K562 (cell line): ENCODE measurements at regions not wholly inside any gene's neighbourhood (a gene's known extent, or its start where the extent isn't known, plus 50 kb on each side); places are given as distances from the start of the nearest gene placed in this dataset.
A peak's percentile ranks its signal among the peaks of the same experiment; 100 is the strongest.

Source experiments
- ATAC-seq: fragments of 200-7000 bp; cut with Tn5 transposase; 3 replicates; pipeline ENCODE4 v1.9.1; 2020; ENCODE audit warnings: moderate library complexity
- BruUV-seq: library from RNA; stranded (reverse); fragments of 400-500 nt; replicated peaks from 2 replicates; lab custom pipeline; 2021; lab: Mats Ljungman, UMichigan
- CTCF ChIA-PET: fragments of 300-600 bp; formaldehyde crosslinking; extraction: SDS; loops from one replicate; lab custom pipeline; 2021; ENCODE audit warnings: low intra/inter-chr PET ratio; lab: Yijun Ruan, JAX
- POLR2A ChIA-PET: fragments of 300-600, 350-650 bp; sonication (Branson Sonifier 250); formaldehyde crosslinking; extraction: SDS; loops from one replicate; lab custom pipeline; 2021; ENCODE audit warnings: antibody characterized with exemption, inconsistent platforms; lab: Yijun Ruan, JAX
- DNase-seq, 4 experiments: peaks; one replicate each; pipeline versions ENCODE4 v3.0.0 to v3.0.0-alpha.2; 2011 to 2018; ENCODE audit warnings: low spot score in 3 of 4, mixed read lengths in 3 of 4; ENCODE audit errors: extremely low read depth in 1 of 4
- FAIRE-seq: peaks from 2 replicates; lab custom pipeline; 2011; peaks lifted over from hg19 to GRCh38; lab: Jason Lieb, UNC
- H2AFZ ChIP-seq: 2 replicates; pipeline ENCODE4 v1.6.0; 2011; ENCODE audit warnings: low read depth, low read length, control low read depth, inconsistent platforms
- H3K27ac ChIP-seq: fragments of 200-600 bp; 3 replicates; pipeline ENCODE4 v1.8.0; 2011; ENCODE audit warnings: low read depth, mild to moderate bottlenecking, control low read depth, inconsistent platforms, low read length, moderate library complexity, mixed read lengths; ENCODE audit errors: extremely low read depth
- H3K27me3 ChIP-seq, 2 experiments: fragments of 300-600 bp in 1 of 2; 2 replicates in 1 of 2; 3 replicates in 1 of 2; pipeline versions ENCODE4 v1.6.0 to v1.8.0; 2011; ENCODE audit warnings: inconsistent platforms in 2 of 2, low read length in 2 of 2, mild to moderate bottlenecking in 1 of 2, mixed read lengths in 1 of 2, moderate library complexity in 1 of 2; ENCODE audit not compliant: control insufficient read depth in 2 of 2, insufficient read depth in 2 of 2
- H3K36me3 ChIP-seq: fragments of 300-600 bp; 3 replicates; pipeline ENCODE4 v1.8.0; 2011; ENCODE audit warnings: mild to moderate bottlenecking, low read length, inconsistent platforms; ENCODE audit not compliant: control insufficient read depth, insufficient read depth
- H3K4me1 ChIP-seq, 2 experiments: fragments of 200-600 bp in 1 of 2; replicated peaks in 1 of 2; 2 replicates in 1 of 2; 3 replicates in 1 of 2; pipeline versions ENCODE4 v1.5.1 to v1.8.0; 2011; ENCODE audit warnings: inconsistent platforms in 2 of 2, low read length in 2 of 2, mild to moderate bottlenecking in 1 of 2, mixed read lengths in 1 of 2, moderate library complexity in 1 of 2; ENCODE audit not compliant: control insufficient read depth in 2 of 2, insufficient read depth in 2 of 2
- H3K4me2 ChIP-seq: 2 replicates; pipeline ENCODE4 v1.6.1; 2011; ENCODE audit warnings: low read length, control low read depth, inconsistent platforms, mixed read lengths; ENCODE audit not compliant: insufficient read depth
- H3K4me3 ChIP-seq: fragments of 200-600 bp; sonication (generic), shearing (Covaris generic); 2 replicates; pipeline ENCODE4 v1.5.1; 2016; ENCODE audit warnings: control low read depth, inconsistent platforms
- H3K79me2 ChIP-seq: fragments of 200-600 bp; 3 replicates; pipeline ENCODE4 v1.8.0; 2011; ENCODE audit warnings: low read length, inconsistent platforms; ENCODE audit not compliant: control insufficient read depth, insufficient read depth
- H3K9ac ChIP-seq, 2 experiments: 2 replicates each; pipeline versions ENCODE4 v1.6.0 to v1.6.1; 2011; ENCODE audit warnings: low read depth in 2 of 2, low read length in 2 of 2, control low read depth in 1 of 2, inconsistent platforms in 1 of 2, mild to moderate bottlenecking in 1 of 2, mixed read lengths in 1 of 2; ENCODE audit not compliant: insufficient read depth in 1 of 2
- H3K9me1 ChIP-seq: one replicate; pipeline ENCODE4 v1.6.0; 2011; ENCODE audit warnings: inconsistent platforms, mild to moderate bottlenecking, low read length, moderate library complexity; ENCODE audit not compliant: control insufficient read depth, insufficient read depth
- H3K9me3 ChIP-seq: replicated peaks from 2 replicates; pipeline ENCODE4 v1.5.1; 2011; ENCODE audit warnings: low read depth, low read length, inconsistent platforms; ENCODE audit not compliant: control insufficient read depth, insufficient read depth
- H4K20me1 ChIP-seq: replicated peaks from 2 replicates; pipeline ENCODE4 v1.6.1; 2011; ENCODE audit warnings: low read length, inconsistent platforms, mixed read lengths; ENCODE audit not compliant: control insufficient read depth, insufficient read depth
- DEAF1 ChIP-seq: fragments of 450-650 bp; formaldehyde crosslinking; IDR thresholded peaks from 2 replicates; pipeline ENCODE4 v1.4.0; 2020; ENCODE audit warnings: mild to moderate bottlenecking, moderate library complexity
- EGR1 ChIP-seq: fragments of 450-650 bp; conservative IDR thresholded peaks from 2 replicates; pipeline ENCODE4 v1.6.1; 2017; ENCODE audit warnings: mild to moderate bottlenecking
- ELF1 ChIP-seq: fragments of 200-800 bp; sonication (Bioruptor generic); IDR thresholded peaks from 2 replicates; pipeline ENCODE4 v1.6.1; 2016; ENCODE audit warnings: missing genetic modification characterization, missing compliant biosample characterization
- GABPA ChIP-seq: fragments of 200-800 bp; sonication (Bioruptor generic); conservative IDR thresholded peaks from 2 replicates; pipeline ENCODE4 v1.6.1; 2016; ENCODE audit warnings: low read depth, missing genetic modification characterization, missing compliant biosample characterization
- HNRNPK ChIP-seq: fragments of 200-400 bp; formaldehyde crosslinking; IDR thresholded peaks from one replicate; pipeline ENCODE4 v1.6.1; 2018; ENCODE audit warnings: mild to moderate bottlenecking, low read depth, low read length; ENCODE audit not compliant: poor library complexity, severe bottlenecking
- MYNN ChIP-seq, 2 experiments: sonication (generic); formaldehyde crosslinking in 1 of 2; IDR thresholded peaks; 2 replicates each; pipeline versions ENCODE4 v1.5.0 to v1.6.1; 2016 to 2020; ENCODE audit warnings: antibody characterized with exemption in 1 of 2, missing genetic modification reagents in 1 of 2
- NFRKB ChIP-seq: fragments of 450-650 bp; IDR thresholded peaks from 2 replicates; pipeline ENCODE4 v1.6.1; 2016; ENCODE audit warnings: low read depth
- RAD21 ChIP-seq, 2 experiments: fragments of 250-450 bp in 1 of 2; fragments of 450-650 bp in 1 of 2; sonication (Bioruptor Pico) in 1 of 2; formaldehyde crosslinking in 1 of 2; IDR thresholded peaks in 1 of 2; conservative IDR thresholded peaks in 1 of 2; 2 replicates each; pipeline versions ENCODE4 v1.4.0 to v1.8.0; 2020 to 2022; ENCODE audit warnings: mild to moderate bottlenecking in 2 of 2, moderate library complexity in 1 of 2
- REST ChIP-seq, 2 experiments: fragments of 450-650 bp; formaldehyde crosslinking in 1 of 2; IDR thresholded peaks; 2 replicates each; pipeline versions ENCODE4 v1.4.0 to v1.6.1; 2014 to 2020; ENCODE audit warnings: mild to moderate bottlenecking in 2 of 2, borderline replicate concordance in 1 of 2, low read depth in 1 of 2
- SMC3 ChIP-seq: conservative IDR thresholded peaks from 2 replicates; pipeline ENCODE4 v1.6.1; 2011; ENCODE audit warnings: low read depth, low read length, improper control_type of control experiment; ENCODE audit not compliant: insufficient read depth
- SPI1 ChIP-seq: IDR thresholded peaks from 2 replicates; pipeline ENCODE4 v1.6.1; 2011; ENCODE audit warnings: low read depth, low read length, control low read depth, borderline replicate concordance
- WGBS: fragments of 100-300 bp; shearing (Covaris generic); methylation state at CpG from one replicate; pipeline ENCODE4 v1.1.6; 2016; ENCODE audit warnings: low coverage, mixed read lengths; ENCODE audit not compliant: insufficient coverage; ENCODE audit errors: missing lambda C conversion rate; 5-methylcytosine and 5-hydroxymethylcytosine counted together
- in situ Hi-C: fragments of 300-500 bp; cut with MboI; formaldehyde crosslinking; loops from 4 replicates; pipeline ENCODE4 v1.15.0; 2018; ENCODE audit warnings: inconsistent platforms, mixed read lengths
- intact Hi-C: fragments of 100-400 bp; cut with micrococcal nuclease; formaldehyde crosslinking; loops from 2 replicates; pipeline ENCODE4 v1.14.2; 2022

DNA sequence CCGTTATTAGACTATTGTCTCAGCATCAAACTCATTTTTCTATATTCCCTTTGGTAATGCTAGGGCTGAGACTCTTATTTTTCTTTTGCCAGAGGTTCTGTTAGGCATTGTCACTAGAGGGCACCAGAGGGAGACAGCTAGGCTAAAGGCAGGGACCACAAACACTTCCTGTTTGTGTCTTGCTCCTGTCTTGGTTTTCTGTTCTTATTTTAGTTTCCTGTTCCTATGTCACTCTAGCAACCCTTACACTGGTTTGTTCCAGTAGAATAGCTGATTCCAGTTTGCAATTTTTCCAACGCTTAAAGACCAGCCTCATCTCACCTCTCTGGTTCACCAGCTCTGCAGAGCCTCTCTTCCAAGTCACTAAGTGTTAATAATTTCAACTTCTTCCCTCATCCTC, 772.0 kb downstream of the DIAPH3 start:
- in situ Hi-C loops: loop anchor here (25.0 kb wide), 1 partner anchor 946 kb away; no protein-coding TSS in a partner anchor
- WGBS: 0% methylated on average over 2 of the region's 2 CpGs
- TF ChIP-seq SPI1 (peak; percentile 81), GABPA (0 out of 2 replicates have a peak, but pooled peaks have one; percentile 17), MYNN (IDR thresholded peaks at IDR 0.05) (peak; percentile 52; the same call in 1 of the 2 replicates), MYNN (CRISPR knock-in tag; IDR thresholded peaks at IDR 0.05) (no peak), RAD21 (CRISPR knock-in tag; conservative IDR thresholded peaks at IDR 0.05 in 1 of 2, IDR thresholded peaks at IDR 0.05 in 1 of 2) (peak; percentile 68 to 72), NFRKB (no peak), ELF1 (tag) (0 out of 2 replicates have a peak, but pooled peaks have one; percentile 36), REST (IDR thresholded peaks at IDR 0.05; ENCODE audit: borderline replicate concordance) (peak; percentile 61; the same call in 1 of the 2 replicates), REST (CRISPR knock-in tag; IDR thresholded peaks at IDR 0.05; ENCODE audit: low read depth) (no peak), HNRNPK (no peak), SMC3 (peak; percentile 65), DEAF1 (peak; percentile 50; the same call in 1 of the 2 replicates), EGR1 (no peak)

More for the DNA sequence above, 772.0 kb downstream of the DIAPH3 start:
- intact Hi-C loops: loop anchor here (5.0 to 10.0 kb wide), 4 partner anchors 153 to 833 kb away; no protein-coding TSS in a partner anchor
- no TSS peak for BruUV-seq
- Histone ChIP-seq H3K79me2 (no peaks in the 10 kb centered on the region), H3K9me1 (no peaks in the 10 kb centered on the region), H3K36me3 (no peaks in the 10 kb centered on the region), H3K27me3 (no peaks in the 10 kb centered on the region), H3K27ac (no peak overlapping the region), H3K9ac (no peak overlapping the region), H3K4me2 (no peak overlapping the region), H2AFZ (0 out of 2 replicates have a peak overlapping the region, but pooled peaks have one; percentile 63), H3K4me1 (no peaks in the 10 kb centered on the region), H3K4me3 (no peak overlapping the region), H4K20me1 (no peaks in the 10 kb centered on the region), H3K9me3 (no peaks in the 10 kb centered on the region)
- DNase-seq (peak; percentile 7 to 64 (median 22)), FAIRE-seq (peak; percentile 81), ATAC-seq (peak; percentile 83)
- CTCF ChIA-PET: interaction anchor here (1.0 kb wide), 1 partner anchor 1040 kb away, joined by 4 read pairs; no protein-coding TSS in a partner anchor
- POLR2A ChIA-PET: interaction anchor here (0.9 kb wide), 1 partner anchor 286 kb away, joined by 3 read pairs; no protein-coding TSS in a partner anchor
